ENCODE measurements at regions not wholly inside any gene's neighbourhood (a gene's known extent, or its start where the extent isn't known, plus 50 kb on each side); places are given as distances from the start of the nearest gene placed in this dataset.

GRCh38 chr1:4033713-4034112, 133.6 kb upstream of the C1orf174 start:
- DNase-seq (ENCODE audit: low read depth, low spot score), result no peak
- TF ChIP-seq EZH2 (IDR thresholded peaks at IDR 0.05) (no peak), FOXP2 (optimal IDR thresholded peaks at IDR 0.05; ENCODE audit: control extremely low read depth, extremely low read length, insufficient read depth) (no peak), POLR2AphosphoS5 (IDR thresholded peaks at IDR 0.05; ENCODE audit: borderline replicate concordance, low read depth, low read length) (no peak)
- no peak overlapping the region for H3K9ac ChIP-seq (ENCODE audit: insufficient read length)
- H3K9me3 ChIP-seq (ENCODE audit: low read depth, low read length), result no peaks in the 10 kb centered on the region
- H3K4me3 ChIP-seq, result no peak overlapping the region
- no peak overlapping the region for H3K27ac ChIP-seq
- no peaks in the 10 kb centered on the region for H3K36me3 ChIP-seq (ENCODE audit: insufficient read depth, low read length)

GRCh38 chr1:4034318-4034887, 134.3 kb upstream of the C1orf174 start:
- no peak for TF ChIP-seq EZH2 (IDR thresholded peaks at IDR 0.05)
- TF ChIP-seq FOXP2 (optimal IDR thresholded peaks at IDR 0.05; ENCODE audit: control extremely low read depth, extremely low read length, insufficient read depth), result no peak
- TF ChIP-seq POLR2AphosphoS5 (IDR thresholded peaks at IDR 0.05; ENCODE audit: borderline replicate concordance, low read depth, low read length), result no peak
- no peak overlapping the region for H3K4me3 ChIP-seq
- H3K27ac ChIP-seq, result no peak overlapping the region
- DNase-seq (ENCODE audit: low read depth, low spot score), result no peak
- H3K9ac ChIP-seq (ENCODE audit: insufficient read length), result no peak overlapping the region
- H3K9me3 ChIP-seq (ENCODE audit: low read depth, low read length), result no peaks in the 10 kb centered on the region
- H3K36me3 ChIP-seq (ENCODE audit: insufficient read depth, low read length), result no peaks in the 10 kb centered on the region

- Histone ChIP-seq H3K27ac (no peak overlapping the region), H3K4me3 (no peak overlapping the region), H3K36me3 (ENCODE audit: insufficient read depth, low read length) (no peaks in the 10 kb centered on the region), H3K9ac (ENCODE audit: insufficient read length) (no peak overlapping the region), H3K9me3 (ENCODE audit: low read depth, low read length) (no peaks in the 10 kb centered on the region)
- DNase-seq (ENCODE audit: low read depth, low spot score), result no peak
- no peak for TF ChIP-seq EZH2 (IDR thresholded peaks at IDR 0.05)
- TF ChIP-seq FOXP2 (optimal IDR thresholded peaks at IDR 0.05; ENCODE audit: control extremely low read depth, extremely low read length, insufficient read depth), result no peak
- no peak for TF ChIP-seq POLR2AphosphoS5 (IDR thresholded peaks at IDR 0.05; ENCODE audit: borderline replicate concordance, low read depth, low read length)
Measured at GRCh38 chr1:4044967-4045366, 144.9 kb upstream of the C1orf174 start.

DNA sequence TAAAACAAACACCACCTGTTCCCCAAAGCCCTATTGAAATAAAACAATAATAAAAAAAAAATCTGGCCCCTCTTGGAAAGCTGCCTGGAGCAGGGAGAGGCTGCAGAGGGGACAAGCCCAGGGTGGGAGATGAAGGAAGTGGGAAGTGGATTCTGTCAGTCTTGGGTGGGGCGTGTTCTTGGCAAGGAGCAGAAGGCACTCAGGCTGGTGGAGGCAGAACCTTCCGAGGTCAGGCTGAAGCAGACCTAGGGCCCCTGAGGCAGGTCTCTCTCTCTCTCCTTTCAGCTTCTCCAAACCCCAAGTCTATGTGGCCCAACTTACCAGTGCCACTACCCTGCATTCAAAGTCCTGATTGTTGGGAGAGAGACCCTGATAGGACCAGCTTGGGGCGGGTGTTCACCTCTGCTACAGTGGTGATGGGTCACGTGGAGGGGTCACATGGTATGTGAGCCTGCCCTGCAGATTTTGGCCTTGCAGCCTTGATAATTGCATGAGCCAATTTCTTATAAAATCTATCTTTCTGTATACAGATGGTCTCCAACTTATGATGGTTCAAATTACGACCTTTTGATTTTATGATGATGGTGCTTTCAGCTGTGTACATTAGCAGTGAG, 145.4 kb upstream of the C1orf174 start:
- Histone ChIP-seq H3K9ac (ENCODE audit: insufficient read length) (no peak overlapping the region), H3K4me3 (no peak overlapping the region), H3K36me3 (ENCODE audit: insufficient read depth, low read length) (no peaks in the 10 kb centered on the region), H3K27ac (no peak overlapping the region), H3K9me3 (ENCODE audit: low read depth, low read length) (no peaks in the 10 kb centered on the region)
- no peak for DNase-seq (ENCODE audit: low read depth, low spot score)
- TF ChIP-seq FOXP2 (optimal IDR thresholded peaks at IDR 0.05; ENCODE audit: control extremely low read depth, extremely low read length, insufficient read depth), result no peak
- no peak for TF ChIP-seq EZH2 (IDR thresholded peaks at IDR 0.05)
- no peak for TF ChIP-seq POLR2AphosphoS5 (IDR thresholded peaks at IDR 0.05; ENCODE audit: borderline replicate concordance, low read depth, low read length)

DNA sequence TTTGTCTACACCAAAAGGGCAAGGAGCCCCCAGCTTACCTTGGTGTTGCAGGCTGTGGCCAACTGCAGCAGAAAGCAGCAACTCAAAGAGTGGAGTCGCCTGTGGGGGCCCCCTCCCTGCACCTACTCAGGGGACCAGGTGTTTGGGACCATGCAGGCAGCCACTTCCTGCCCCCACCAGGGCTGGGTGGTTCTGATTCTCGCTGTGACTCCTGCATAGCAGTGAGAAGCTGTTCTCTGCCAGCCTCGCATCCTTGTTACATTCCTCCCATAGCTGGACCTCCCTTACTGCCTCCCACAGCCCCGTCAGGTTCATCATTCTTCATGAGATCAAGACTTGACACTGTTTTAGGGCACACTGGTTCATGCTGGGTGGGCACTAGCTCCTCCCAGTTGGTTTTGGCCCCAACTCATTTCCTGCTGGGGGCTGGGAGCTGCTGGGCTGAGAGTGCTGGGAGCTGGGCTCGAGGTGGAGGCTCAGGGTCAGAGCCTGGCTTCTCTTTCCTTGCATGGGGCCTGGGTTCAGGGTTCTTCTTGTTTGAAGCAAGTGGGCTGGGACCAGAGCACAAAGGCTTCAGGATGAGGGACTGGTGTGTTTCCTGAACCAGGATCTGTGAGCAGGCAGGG, 146.9 kb upstream of the C1orf174 start:
- Histone ChIP-seq H3K9ac (ENCODE audit: insufficient read length) (no peak overlapping the region), H3K4me3 (no peak overlapping the region), H3K36me3 (ENCODE audit: insufficient read depth, low read length) (no peaks in the 10 kb centered on the region), H3K27ac (no peak overlapping the region), H3K9me3 (ENCODE audit: low read depth, low read length) (no peaks in the 10 kb centered on the region)
- no peak for DNase-seq (ENCODE audit: low read depth, low spot score)
- TF ChIP-seq POLR2AphosphoS5 (IDR thresholded peaks at IDR 0.05; ENCODE audit: borderline replicate concordance, low read depth, low read length), result no peak
- no peak for TF ChIP-seq FOXP2 (optimal IDR thresholded peaks at IDR 0.05; ENCODE audit: control extremely low read depth, extremely low read length, insufficient read depth)
- no peak for TF ChIP-seq EZH2 (IDR thresholded peaks at IDR 0.05)

DNA sequence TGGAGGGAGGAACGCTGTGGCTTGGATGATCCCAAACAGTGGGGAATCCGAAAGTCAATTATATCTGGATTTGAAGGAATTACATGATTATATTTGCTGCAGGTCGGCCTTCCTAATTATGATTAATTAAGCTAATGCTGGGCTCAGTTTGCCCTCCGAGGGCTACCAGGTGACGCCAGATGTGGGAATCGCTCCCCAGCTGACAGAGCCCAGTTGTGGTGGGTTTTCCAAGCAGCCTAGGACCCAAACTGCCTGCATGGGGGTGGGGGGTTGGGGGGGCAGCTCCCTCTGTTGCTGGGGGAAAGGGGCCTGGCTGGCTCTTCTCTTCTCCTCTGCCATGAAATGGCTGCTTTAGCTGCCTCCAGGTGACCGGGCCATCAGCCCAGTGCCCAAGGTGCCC, 147.6 kb upstream of the C1orf174 start:
- TF ChIP-seq EZH2 (IDR thresholded peaks at IDR 0.05) (no peak), POLR2AphosphoS5 (IDR thresholded peaks at IDR 0.05; ENCODE audit: borderline replicate concordance, low read depth, low read length) (no peak)
- no peaks in the 10 kb centered on the region for H3K9me3 ChIP-seq (ENCODE audit: low read depth, low read length)
- H3K27ac ChIP-seq, result no peak overlapping the region
- H3K36me3 ChIP-seq (ENCODE audit: insufficient read depth, low read length), result no peaks in the 10 kb centered on the region
- H3K9ac ChIP-seq (ENCODE audit: insufficient read length), result no peak overlapping the region
- H3K4me3 ChIP-seq, result no peak overlapping the region
- DNase-seq (ENCODE audit: low read depth, low spot score), result no peak

- DNase-seq (ENCODE audit: low read depth, low spot score), result no peak
- H3K27ac ChIP-seq, result no peak overlapping the region
- no peak overlapping the region for H3K4me3 ChIP-seq
- H3K36me3 ChIP-seq (ENCODE audit: insufficient read depth, low read length), result no peaks in the 10 kb centered on the region
- no peak overlapping the region for H3K9ac ChIP-seq (ENCODE audit: insufficient read length)
- no peaks in the 10 kb centered on the region for H3K9me3 ChIP-seq (ENCODE audit: low read depth, low read length)
- TF ChIP-seq FOXP2 (optimal IDR thresholded peaks at IDR 0.05; ENCODE audit: control extremely low read depth, extremely low read length, insufficient read depth), result no peak
- TF ChIP-seq POLR2AphosphoS5 (IDR thresholded peaks at IDR 0.05; ENCODE audit: borderline replicate concordance, low read depth, low read length), result no peak
- no peak for TF ChIP-seq EZH2 (IDR thresholded peaks at IDR 0.05)
Measured at GRCh38 chr1:4048076-4048475, 148.0 kb upstream of the C1orf174 start.

- Histone ChIP-seq H3K36me3 (ENCODE audit: insufficient read depth, low read length) (no peaks in the 10 kb centered on the region), H3K27ac (no peak overlapping the region), H3K4me3 (no peak overlapping the region), H3K9ac (ENCODE audit: insufficient read length) (no peak overlapping the region), H3K9me3 (ENCODE audit: low read depth, low read length) (no peaks in the 10 kb centered on the region)
- DNase-seq (ENCODE audit: low read depth, low spot score), result no peak
- TF ChIP-seq EZH2 (IDR thresholded peaks at IDR 0.05) (no peak), POLR2AphosphoS5 (IDR thresholded peaks at IDR 0.05; ENCODE audit: borderline replicate concordance, low read depth, low read length) (no peak), FOXP2 (optimal IDR thresholded peaks at IDR 0.05; ENCODE audit: control extremely low read depth, extremely low read length, insufficient read depth) (no peak)
Measured at GRCh38 chr1:4048921-4049320, 148.8 kb upstream of the C1orf174 start.
